Pancreas (tissue), 10 donors: ENCODE measurements at regions not wholly inside any gene's neighbourhood (a gene's known extent, or its start where the extent isn't known, plus 50 kb on each side); places are given as distances from the start of the nearest gene placed in this dataset.

Experiments used
- ATAC-seq, 4 donors: fragments of 200-7000 bp; cut with Tn5 transposase; one replicate each; pipeline versions ENCODE4 v1.8.0 to v1.9.1; 2020; ENCODE audit warnings: mild to moderate bottlenecking in 4 of 4, moderate library complexity in 4 of 4
- DNase-seq, 6 donors: peaks; one replicate each; pipeline ENCODE4 v3.0.0-alpha.2; 2020
- FAIRE-seq: peaks from 2 replicates; lab custom pipeline; 2012; peaks lifted over from hg19 to GRCh38; lab: Jason Lieb, UNC
- H3K27ac ChIP-seq, 4 donors: fragments of 200-600 bp; sonication (generic); 1 replicate in 3 of 4; 2 replicates in 1 of 4; pipeline versions ENCODE4 v1.5.0 to v1.8.0; 2020
- H3K27me3 ChIP-seq, 4 donors: fragments of 200-600 bp; one replicate each; pipeline ENCODE4 v1.8.0; 2021
- H3K36me3 ChIP-seq, 3 donors: fragments of 200-600 bp; sonication (generic) in 1 of 3; one replicate each; pipeline versions ENCODE4 v1.5.0 to v1.8.0; 2020 to 2021
- H3K4me1 ChIP-seq, 3 donors: fragments of 200-600 bp; one replicate each; pipeline ENCODE4 v1.8.0; 2021
- H3K4me3 ChIP-seq, 4 donors: fragments of 200-600 bp; sonication (generic) in 2 of 4; one replicate each; pipeline versions ENCODE4 v1.5.0 to v1.8.0; 2020 to 2021
- H3K9me3 ChIP-seq, 4 donors: fragments of 200-600 bp; one replicate each; pipeline ENCODE4 v1.8.0; 2021
- CTCF ChIP-seq, 4 donors: fragments of 200-600 bp; sonication (generic) in 3 of 4; IDR thresholded peaks; one replicate each; pipeline versions ENCODE4 v1.5.0 to v1.8.0; 2021; ENCODE audit warnings: antibody characterized with exemption in 4 of 4
- WGBS, 2 donors: extraction: QIAGEN DNeasy Blood & Tissue Kit; methylation state at CpG; one replicate each; pipeline ENCODE4 v1.1.7; 2013; 5-methylcytosine and 5-hydroxymethylcytosine counted together
- intact Hi-C, 3 donors: fragments of 100-400 bp; cut with DNase I; formaldehyde crosslinking; loops; one replicate each; pipeline versions ENCODE4 v1.11.1 to v1.14.2; 2022
- donor health status: healthy with polysubstance abuse.
- donor health status: DM: no; HTN: no; CAD: no; lungs with moderate emphysema.
- donor health status: DM: no; HTN: no; CAD: no.
- donor health status: control.
- donor health status: control.
- donor health status: Bipolar disorder and iron deficiency.
- donor health status: DM: yes; HTN: yes; CAD: no.
- donor health status: DM: no; HTN: no; CAD: no.
- donor health status: DM: no; HTN: no; CAD: no.
- donor health status: DM: yes; HTN: yes; CAD: no.

GRCh38 chr17:12376276-12376675 is 289.4 kb upstream of the MYOCD start:
- no peaks in the 10 kb centered on the region for H3K9me3 ChIP-seq
- intact Hi-C loops = no loop called here
- WGBS, 2 donors = 70 to 74% methylated on average over 3 of the region's 3 CpGs
- ATAC-seq = no peak
- H3K4me3 ChIP-seq = no peak overlapping the region
- no peaks in the 10 kb centered on the region for H3K36me3 ChIP-seq
- TF ChIP-seq CTCF (IDR thresholded peaks at IDR 0.05) = no peak
- H3K4me1 ChIP-seq = no peaks in the 10 kb centered on the region
- H3K27me3 ChIP-seq = no peaks in the 10 kb centered on the region
- no peak overlapping the region for H3K27ac ChIP-seq
- DNase-seq = no peak
- no peak for FAIRE-seq

- ATAC-seq = no peak
- FAIRE-seq = no peak
- no peak for TF ChIP-seq CTCF (IDR thresholded peaks at IDR 0.05)
- DNase-seq = no peak
- Histone ChIP-seq H3K27ac (no peak overlapping the region), H3K4me1 (no peaks in the 10 kb centered on the region), H3K36me3 (no peaks in the 10 kb centered on the region), H3K9me3 (no peaks in the 10 kb centered on the region), H3K27me3 (no peaks in the 10 kb centered on the region), H3K4me3 (no peak overlapping the region)
- intact Hi-C loops = no loop called here
- 35 to 36% methylated on average over 1 of the region's 1 CpG for WGBS, 2 donors
These were observed 279.5 kb upstream of the MYOCD start for GRCh38 chr17:12386225-12386624.

GRCh38 chr17:12388226-12388625 is 277.5 kb upstream of the MYOCD start:
- FAIRE-seq (no peak), ATAC-seq (no peak), DNase-seq (no peak)
- Histone ChIP-seq H3K36me3 (no peaks in the 10 kb centered on the region), H3K27me3 (no peaks in the 10 kb centered on the region), H3K4me1 (no peaks in the 10 kb centered on the region), H3K9me3 (no peaks in the 10 kb centered on the region), H3K27ac (no peak overlapping the region), H3K4me3 (no peak overlapping the region)
- TF ChIP-seq CTCF (IDR thresholded peaks at IDR 0.05) = no peak
- intact Hi-C loops = no loop called here
- 70 to 81% methylated on average over 3 of the region's 3 CpGs for WGBS, 2 donors

GRCh38 chr17:12389421-12389820 is 276.3 kb upstream of the MYOCD start:
- intact Hi-C loops = no loop called here
- TF ChIP-seq CTCF (IDR thresholded peaks at IDR 0.05) = no peak
- Histone ChIP-seq H3K36me3 (no peaks in the 10 kb centered on the region), H3K9me3 (no peaks in the 10 kb centered on the region), H3K4me3 (no peak overlapping the region), H3K4me1 (no peaks in the 10 kb centered on the region), H3K27me3 (no peaks in the 10 kb centered on the region), H3K27ac (no peak overlapping the region)
- ATAC-seq (no peak), DNase-seq (no peak), FAIRE-seq (no peak)
- WGBS, 2 donors = 84 to 88% methylated on average over 2 of the region's 2 CpGs

- H3K4me1 ChIP-seq = no peaks in the 10 kb centered on the region
- H3K27ac ChIP-seq = no peak overlapping the region
- DNase-seq (no peak), FAIRE-seq (no peak), ATAC-seq (no peak)
- no peaks in the 10 kb centered on the region for H3K36me3 ChIP-seq
- no peaks in the 10 kb centered on the region for H3K27me3 ChIP-seq
- no peaks in the 10 kb centered on the region for H3K9me3 ChIP-seq
- no peak for TF ChIP-seq CTCF (IDR thresholded peaks at IDR 0.05)
- WGBS, 2 donors = 79 to 90% methylated on average over 4 of the region's 4 CpGs
- intact Hi-C loops = no loop called here
- no peak overlapping the region for H3K4me3 ChIP-seq
These were observed 275.1 kb upstream of the MYOCD start for GRCh38 chr17:12390631-12391030.
